ENCODE measurements at regions not wholly inside any gene's neighbourhood (a gene's known extent, or its start where the extent isn't known, plus 50 kb on each side); places are given as distances from the start of the nearest gene placed in this dataset.
A peak's percentile ranks its signal among the peaks of the same experiment; 100 is the strongest.

DNA sequence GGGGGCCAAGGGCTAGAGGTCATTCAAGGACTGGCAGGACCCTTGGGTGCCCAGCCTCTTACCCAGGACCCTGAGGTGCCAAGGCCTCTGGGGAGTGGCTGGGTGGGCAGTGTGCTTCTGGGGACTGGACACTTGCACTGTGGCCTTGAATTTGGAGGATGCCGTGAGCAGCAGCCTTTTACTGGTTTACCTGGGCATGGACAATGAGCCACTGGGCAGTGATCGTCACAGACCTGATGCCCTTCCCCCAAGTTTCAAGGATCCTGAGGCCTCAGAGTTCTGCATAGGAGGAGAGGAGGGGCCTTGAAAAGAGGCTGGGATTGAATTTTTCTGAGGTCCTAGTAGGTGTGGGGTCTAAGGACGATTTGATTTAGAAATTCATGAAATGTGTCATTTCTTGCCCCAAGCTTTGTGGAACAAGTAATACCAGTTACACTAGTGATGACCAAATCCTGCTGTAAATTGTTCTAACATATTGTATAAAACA, 146.1 kb upstream of the TPM1 start:
- no peak overlapping the region for H3K9ac ChIP-seq (ENCODE audit: low read depth in 1 of 2, low read length in 2 of 2)
- WGBS = 84% methylated on average over 3 of the region's 3 CpGs
- DNase-seq (ENCODE audit: low spot score) = no peak

DNA sequence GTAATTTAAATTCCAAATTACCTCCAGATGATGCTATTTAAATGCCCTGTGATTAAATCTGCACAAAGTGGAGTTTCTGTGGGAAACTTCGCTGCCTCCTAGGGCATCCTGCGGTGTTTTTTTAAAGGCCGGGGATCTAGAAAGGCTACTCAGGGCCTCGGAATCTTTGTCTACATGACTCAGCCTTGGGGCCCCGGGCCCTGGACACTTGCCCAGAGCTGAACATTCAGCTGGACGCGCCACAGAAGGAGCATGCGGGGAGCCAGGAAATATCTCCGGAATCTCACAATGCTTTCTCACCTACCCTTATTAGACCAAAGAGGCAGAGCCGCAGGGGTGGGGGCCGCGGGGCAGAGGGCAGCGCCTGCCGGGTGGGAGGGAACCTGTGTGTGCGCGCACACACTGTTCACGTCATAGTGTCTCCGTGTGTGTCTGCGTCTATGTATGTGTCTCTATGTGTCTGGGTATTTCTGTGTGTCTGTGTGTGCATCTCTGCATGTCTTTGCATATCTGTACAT, 145.5 kb upstream of the TPM1 start:
- H3K36me3 ChIP-seq (ENCODE audit: control insufficient read depth in 4 of 4, insufficient read depth in 3 of 4, low read depth in 1 of 4, low read length in 3 of 4) = no peaks in the 10 kb centered on the region
- no peak overlapping the region for H3K9ac ChIP-seq (ENCODE audit: low read depth in 1 of 2, low read length in 2 of 2)
- WGBS = 69% methylated on average over 19 of the region's 19 CpGs
- H3K27ac ChIP-seq (ENCODE audit: low read depth in 1 of 2, low read length in 2 of 2) = no peak overlapping the region
- no peak for DNase-seq (ENCODE audit: low spot score)
- peak; percentile 43 to 60 for TF ChIP-seq JUND (IDR thresholded peaks at IDR 0.05)
- TF ChIP-seq EGR1 (IDR thresholded peaks at IDR 0.05; ENCODE audit: low read depth in 2 of 2) = no peak
- no peaks in the 10 kb centered on the region for H3K27me3 ChIP-seq (ENCODE audit: control insufficient read depth in 4 of 4, insufficient read depth in 4 of 4, low read length in 3 of 4)
- H3K4me1 ChIP-seq (ENCODE audit: control insufficient read depth in 4 of 4, insufficient read depth in 4 of 4, low read length in 3 of 4) = peaks cover 0 to 10% (median 3%) of the 10 kb centered on the region in 4 donors
- no peaks in the 10 kb centered on the region for H3K9me3 ChIP-seq (ENCODE audit: control insufficient read depth in 4 of 4, low read length in 3 of 4)
- H3K4me3 ChIP-seq (ENCODE audit: low read depth in 1 of 3, low read length in 3 of 3) = no peak overlapping the region

More for the DNA sequence above, 146.1 kb upstream of the TPM1 start:
- Histone ChIP-seq H3K27ac (ENCODE audit: low read depth in 1 of 2, low read length in 2 of 2) (peak overlapping the region in 1 of 2 donors; percentile 1), H3K9me3 (ENCODE audit: control insufficient read depth in 4 of 4, low read length in 3 of 4) (no peaks in the 10 kb centered on the region), H3K36me3 (ENCODE audit: control insufficient read depth in 4 of 4, insufficient read depth in 3 of 4, low read depth in 1 of 4, low read length in 3 of 4) (no peaks in the 10 kb centered on the region), H3K4me3 (ENCODE audit: low read depth in 1 of 3, low read length in 3 of 3) (no peak overlapping the region), H3K4me1 (ENCODE audit: control insufficient read depth in 4 of 4, insufficient read depth in 4 of 4, low read length in 3 of 4) (peaks cover 0 to 10% (median 3%) of the 10 kb centered on the region in 4 donors), H3K27me3 (ENCODE audit: control insufficient read depth in 4 of 4, insufficient read depth in 4 of 4, low read length in 3 of 4) (no peaks in the 10 kb centered on the region)
- TF ChIP-seq, protein P1, sequence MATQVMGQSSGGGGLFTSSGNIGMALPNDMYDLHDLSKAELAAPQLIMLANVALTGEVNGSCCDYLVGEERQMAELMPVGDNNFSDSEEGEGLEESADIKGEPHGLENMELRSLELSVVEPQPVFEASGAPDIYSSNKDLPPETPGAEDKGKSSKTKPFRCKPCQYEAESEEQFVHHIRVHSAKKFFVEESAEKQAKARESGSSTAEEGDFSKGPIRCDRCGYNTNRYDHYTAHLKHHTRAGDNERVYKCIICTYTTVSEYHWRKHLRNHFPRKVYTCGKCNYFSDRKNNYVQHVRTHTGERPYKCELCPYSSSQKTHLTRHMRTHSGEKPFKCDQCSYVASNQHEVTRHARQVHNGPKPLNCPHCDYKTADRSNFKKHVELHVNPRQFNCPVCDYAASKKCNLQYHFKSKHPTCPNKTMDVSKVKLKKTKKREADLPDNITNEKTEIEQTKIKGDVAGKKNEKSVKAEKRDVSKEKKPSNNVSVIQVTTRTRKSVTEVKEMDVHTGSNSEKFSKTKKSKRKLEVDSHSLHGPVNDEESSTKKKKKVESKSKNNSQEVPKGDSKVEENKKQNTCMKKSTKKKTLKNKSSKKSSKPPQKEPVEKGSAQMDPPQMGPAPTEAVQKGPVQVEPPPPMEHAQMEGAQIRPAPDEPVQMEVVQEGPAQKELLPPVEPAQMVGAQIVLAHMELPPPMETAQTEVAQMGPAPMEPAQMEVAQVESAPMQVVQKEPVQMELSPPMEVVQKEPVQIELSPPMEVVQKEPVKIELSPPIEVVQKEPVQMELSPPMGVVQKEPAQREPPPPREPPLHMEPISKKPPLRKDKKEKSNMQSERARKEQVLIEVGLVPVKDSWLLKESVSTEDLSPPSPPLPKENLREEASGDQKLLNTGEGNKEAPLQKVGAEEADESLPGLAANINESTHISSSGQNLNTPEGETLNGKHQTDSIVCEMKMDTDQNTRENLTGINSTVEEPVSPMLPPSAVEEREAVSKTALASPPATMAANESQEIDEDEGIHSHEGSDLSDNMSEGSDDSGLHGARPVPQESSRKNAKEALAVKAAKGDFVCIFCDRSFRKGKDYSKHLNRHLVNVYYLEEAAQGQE (IDR thresholded peaks at IDR 0.05) = no peak
- TF ChIP-seq EGR1 (IDR thresholded peaks at IDR 0.05; ENCODE audit: low read depth in 2 of 2) (no peak), HNF4G (IDR thresholded peaks at IDR 0.05) (no peak), FOXA1 (IDR thresholded peaks at IDR 0.05) (no peak), RXRA (IDR thresholded peaks at IDR 0.05) (no peak), RAD21 (IDR thresholded peaks at IDR 0.05) (no peak), SP1 (IDR thresholded peaks at IDR 0.05) (no peak), NR2F2 (IDR thresholded peaks at IDR 0.05) (no peak), TAF1 (conservative IDR thresholded peaks at IDR 0.05) (no peak), YY1 (IDR thresholded peaks at IDR 0.05) (no peak)
- TF ChIP-seq, protein P2, sequence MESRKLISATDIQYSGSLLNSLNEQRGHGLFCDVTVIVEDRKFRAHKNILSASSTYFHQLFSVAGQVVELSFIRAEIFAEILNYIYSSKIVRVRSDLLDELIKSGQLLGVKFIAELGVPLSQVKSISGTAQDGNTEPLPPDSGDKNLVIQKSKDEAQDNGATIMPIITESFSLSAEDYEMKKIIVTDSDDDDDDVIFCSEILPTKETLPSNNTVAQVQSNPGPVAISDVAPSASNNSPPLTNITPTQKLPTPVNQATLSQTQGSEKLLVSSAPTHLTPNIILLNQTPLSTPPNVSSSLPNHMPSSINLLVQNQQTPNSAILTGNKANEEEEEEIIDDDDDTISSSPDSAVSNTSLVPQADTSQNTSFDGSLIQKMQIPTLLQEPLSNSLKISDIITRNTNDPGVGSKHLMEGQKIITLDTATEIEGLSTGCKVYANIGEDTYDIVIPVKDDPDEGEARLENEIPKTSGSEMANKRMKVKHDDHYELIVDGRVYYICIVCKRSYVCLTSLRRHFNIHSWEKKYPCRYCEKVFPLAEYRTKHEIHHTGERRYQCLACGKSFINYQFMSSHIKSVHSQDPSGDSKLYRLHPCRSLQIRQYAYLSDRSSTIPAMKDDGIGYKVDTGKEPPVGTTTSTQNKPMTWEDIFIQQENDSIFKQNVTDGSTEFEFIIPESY (IDR thresholded peaks at IDR 0.05) = no peak
- TF ChIP-seq, protein P3, sequence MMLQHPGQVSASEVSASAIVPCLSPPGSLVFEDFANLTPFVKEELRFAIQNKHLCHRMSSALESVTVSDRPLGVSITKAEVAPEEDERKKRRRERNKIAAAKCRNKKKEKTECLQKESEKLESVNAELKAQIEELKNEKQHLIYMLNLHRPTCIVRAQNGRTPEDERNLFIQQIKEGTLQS (IDR thresholded peaks at IDR 0.05) = no peak
- TF ChIP-seq, protein P4, sequence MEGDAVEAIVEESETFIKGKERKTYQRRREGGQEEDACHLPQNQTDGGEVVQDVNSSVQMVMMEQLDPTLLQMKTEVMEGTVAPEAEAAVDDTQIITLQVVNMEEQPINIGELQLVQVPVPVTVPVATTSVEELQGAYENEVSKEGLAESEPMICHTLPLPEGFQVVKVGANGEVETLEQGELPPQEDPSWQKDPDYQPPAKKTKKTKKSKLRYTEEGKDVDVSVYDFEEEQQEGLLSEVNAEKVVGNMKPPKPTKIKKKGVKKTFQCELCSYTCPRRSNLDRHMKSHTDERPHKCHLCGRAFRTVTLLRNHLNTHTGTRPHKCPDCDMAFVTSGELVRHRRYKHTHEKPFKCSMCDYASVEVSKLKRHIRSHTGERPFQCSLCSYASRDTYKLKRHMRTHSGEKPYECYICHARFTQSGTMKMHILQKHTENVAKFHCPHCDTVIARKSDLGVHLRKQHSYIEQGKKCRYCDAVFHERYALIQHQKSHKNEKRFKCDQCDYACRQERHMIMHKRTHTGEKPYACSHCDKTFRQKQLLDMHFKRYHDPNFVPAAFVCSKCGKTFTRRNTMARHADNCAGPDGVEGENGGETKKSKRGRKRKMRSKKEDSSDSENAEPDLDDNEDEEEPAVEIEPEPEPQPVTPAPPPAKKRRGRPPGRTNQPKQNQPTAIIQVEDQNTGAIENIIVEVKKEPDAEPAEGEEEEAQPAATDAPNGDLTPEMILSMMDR (IDR thresholded peaks at IDR 0.05; ENCODE audit: low read depth, low read length, missing input control) = no peak

Data from liver (tissue), 8 donors.